Activated CD8-positive, alpha-beta T cell treated with anti-CD3 and anti-CD28 coated beads for 36 hours (primary cell): ENCODE measurements at regions not wholly inside any gene's neighbourhood (a gene's known extent, or its start where the extent isn't known, plus 50 kb on each side); places are given as distances from the start of the nearest gene placed in this dataset.

Experiments used
- ATAC-seq: fragments of 200-7000 bp; cut with Tn5 transposase; one replicate; pipeline ENCODE4 v1.10.0; 2021; ENCODE audit warnings: mild to moderate bottlenecking, moderate library complexity
- CTCF ChIA-PET: fragments of 350-600 bp; sonication (Branson Sonifier 250); formaldehyde crosslinking; loops from one replicate; lab custom pipeline; 2021; ENCODE audit warnings: antibody characterized with exemption; lab: Charles Lee
- POLR2A ChIA-PET: fragments of 350-600 bp; sonication (Branson Sonifier 250); formaldehyde crosslinking; loops from one replicate; lab custom pipeline; 2021; ENCODE audit warnings: antibody characterized with exemption; lab: Charles Lee
- DNase-seq: peaks from one replicate; pipeline ENCODE4 v3.0.0-alpha.2; 2020
- H3K27ac Mint-ChIP-seq: one replicate; pipeline ENCODE4 v1.8.0; 2021; ENCODE audit warnings: mild to moderate bottlenecking, mixed read lengths
- H3K27me3 Mint-ChIP-seq: one replicate; pipeline ENCODE4 v1.8.0; 2021; ENCODE audit warnings: mixed read lengths
- H3K36me3 Mint-ChIP-seq: one replicate; pipeline ENCODE4 v1.8.0; 2021; ENCODE audit warnings: low read depth, mixed read lengths
- H3K4me1 Mint-ChIP-seq: one replicate; pipeline ENCODE4 v1.8.0; 2021; ENCODE audit warnings: low read depth, mixed read lengths
- H3K4me3 Mint-ChIP-seq: one replicate; pipeline ENCODE4 v1.8.0; 2021; ENCODE audit warnings: mild to moderate bottlenecking, moderate library complexity, mixed read lengths
- H3K9me3 Mint-ChIP-seq: one replicate; pipeline ENCODE4 v1.8.0; 2021; ENCODE audit warnings: mixed read lengths
- CTCF ChIP-seq: fragments of 200-600 bp; IDR thresholded peaks from one replicate; pipeline ENCODE4 v1.8.0; 2022; ENCODE audit warnings: antibody characterized with exemption, mild to moderate bottlenecking
- intact Hi-C: fragments of 100-400 bp; cut with micrococcal nuclease; formaldehyde crosslinking; loops from one replicate; pipeline ENCODE4 v1.10.0; 2022

GRCh38 chr2:9763356-9764152, 79.7 kb upstream of the TAF1B start:
- DNase-seq (no peak), ATAC-seq (peak; percentile 60)
- ChIA-PET CTCF (no interaction called here), POLR2A (no interaction called here)
- peaks cover 9% of the 10 kb centered on the region for H3K27me3 Mint-ChIP-seq
- H3K27ac Mint-ChIP-seq, result no peak overlapping the region
- no peak overlapping the region for H3K4me3 Mint-ChIP-seq
- no peaks in the 10 kb centered on the region for H3K9me3 Mint-ChIP-seq
- intact Hi-C loops, result no loop called here
- H3K4me1 Mint-ChIP-seq, result peaks cover 18% of the 10 kb centered on the region
- no peak for TF ChIP-seq CTCF
- H3K36me3 Mint-ChIP-seq, result no peaks in the 10 kb centered on the region

- no peaks in the 10 kb centered on the region for H3K36me3 Mint-ChIP-seq
- H3K27ac Mint-ChIP-seq, result no peak overlapping the region
- no peaks in the 10 kb centered on the region for H3K9me3 Mint-ChIP-seq
- H3K27me3 Mint-ChIP-seq, result peaks cover 4% of the 10 kb centered on the region
- DNase-seq (no peak), ATAC-seq (no peak)
- H3K4me1 Mint-ChIP-seq, result peaks cover 20% of the 10 kb centered on the region
- ChIA-PET POLR2A (no interaction called here), CTCF (no interaction called here)
- no peak for TF ChIP-seq CTCF
- H3K4me3 Mint-ChIP-seq, result no peak overlapping the region
- intact Hi-C loops, result no loop called here
Measured at GRCh38 chr2:9764153-9764778, 79.0 kb upstream of the TAF1B start.

- no peak for ATAC-seq
- ChIA-PET CTCF (no interaction called here), POLR2A (no interaction called here)
- no peak for DNase-seq
- Mint-ChIP-seq H3K27me3 (peaks cover 6% of the 10 kb centered on the region), H3K36me3 (no peaks in the 10 kb centered on the region), H3K4me3 (no peak overlapping the region), H3K4me1 (peaks cover 22% of the 10 kb centered on the region), H3K27ac (no peak overlapping the region), H3K9me3 (no peaks in the 10 kb centered on the region)
- TF ChIP-seq CTCF, result no peak
- intact Hi-C loops, result no loop called here
Measured at GRCh38 chr2:9765611-9766531, 77.4 kb upstream of the TAF1B start.

- DNase-seq (no peak), ATAC-seq (no peak)
- intact Hi-C loops, result no loop called here
- ChIA-PET CTCF (interaction anchor here (0.6 kb wide), 1 partner anchor 149 kb away, joined by 3 read pairs; no protein-coding TSS in a partner anchor), POLR2A (interaction anchor here (0.6 to 0.9 kb wide), 2 partner anchors 9 to 38 kb away, joined by 3 read pairs; no protein-coding TSS in a partner anchor)
- H3K27ac Mint-ChIP-seq, result no peak overlapping the region
- H3K4me3 Mint-ChIP-seq, result no peak overlapping the region
- H3K9me3 Mint-ChIP-seq, result no peaks in the 10 kb centered on the region
- no peaks in the 10 kb centered on the region for H3K36me3 Mint-ChIP-seq
- H3K4me1 Mint-ChIP-seq, result peaks cover 19% of the 10 kb centered on the region
- no peak for TF ChIP-seq CTCF
- peaks cover 6% of the 10 kb centered on the region for H3K27me3 Mint-ChIP-seq
Measured at GRCh38 chr2:9767656-9768281, 75.5 kb upstream of the TAF1B start.
